A549 (cell line): ENCODE measurements at regions not wholly inside any gene's neighbourhood (a gene's known extent, or its start where the extent isn't known, plus 50 kb on each side); places are given as distances from the start of the nearest gene placed in this dataset.

Source experiments
- ATAC-seq, 2 experiments: fragments of 200-7000 bp in 1 of 2; fragments of >200 bp in 1 of 2; cut with Nextera tagmentation in 1 of 2; cut with Tn5 transposase in 1 of 2; 3 replicates each; pipeline versions ENCODE4 v1.8.0 to v1.9.1; 2018 to 2020; ENCODE audit warnings: mild to moderate bottlenecking in 1 of 2, moderate library complexity in 1 of 2
- CTCF ChIA-PET: fragments of 300-600 bp; sonication (Branson Sonifier 250); formaldehyde crosslinking; extraction: SDS; loops from one replicate; lab custom pipeline; 2021; ENCODE audit warnings: antibody characterized with exemption, inconsistent platforms; lab: Yijun Ruan, JAX
- POLR2A ChIA-PET: fragments of 350-600 bp; formaldehyde crosslinking; extraction: SDS; loops from one replicate; lab custom pipeline; 2021; ENCODE audit warnings: antibody characterized with exemption, inconsistent platforms; lab: Yijun Ruan, JAX
- DNase-seq, 2 experiments: peaks; one replicate each; pipeline versions ENCODE4 v3.0.0 to v3.0.0-alpha.2; 2011 to 2016; ENCODE audit warnings: low read depth in 1 of 2, low spot score in 1 of 2
- FAIRE-seq: peaks from 2 replicates; lab custom pipeline; 2011; peaks lifted over from hg19 to GRCh38; lab: Jason Lieb, UNC
- H3K27ac ChIP-seq, 2 experiments: fragments of >200 bp; sonication (Bioruptor Twin); formaldehyde crosslinking; 3 replicates each; pipeline ENCODE4 v1.5.1; 2016 to 2017
- H3K4me1 ChIP-seq: fragments of >200 bp; sonication (Bioruptor Twin); formaldehyde crosslinking; 3 replicates; pipeline ENCODE4 v1.6.1; 2016
- H3K4me2 ChIP-seq: fragments of >200 bp; sonication (Bioruptor Twin); formaldehyde crosslinking; 3 replicates; pipeline ENCODE4 v1.6.1; 2016
- H3K4me3 ChIP-seq: fragments of >200 bp; sonication (Bioruptor Twin); formaldehyde crosslinking; 3 replicates; pipeline ENCODE4 v1.5.1; 2016
- H3K9me3 ChIP-seq: fragments of >200 bp; sonication (Bioruptor Twin); formaldehyde crosslinking; 3 replicates; pipeline ENCODE4 v1.6.1; 2016
- CBX8 ChIP-seq: fragments of 200-600 bp; sonication (generic); IDR thresholded peaks from 2 replicates; pipeline ENCODE4 v1.6.1; 2016
- EHF ChIP-seq: fragments of 250-450 bp; sonication (Bioruptor Pico); IDR thresholded peaks from 2 replicates; pipeline ENCODE4 v1.5.0; 2020; ENCODE audit warnings: mild to moderate bottlenecking
- FOSB ChIP-seq: fragments of 250-450 bp; sonication (Bioruptor Pico); IDR thresholded peaks from 2 replicates; pipeline ENCODE4 v1.5.0; 2020; ENCODE audit warnings: mild to moderate bottlenecking, moderate library complexity
- FOSL2 ChIP-seq, 2 experiments: fragments of 450-650 bp in 1 of 2; fragments of >200 bp in 1 of 2; sonication (Bioruptor Twin) in 1 of 2; formaldehyde crosslinking; IDR thresholded peaks; 2 replicates each; pipeline versions ENCODE4 v1.5.0 to v1.6.1; 2016 to 2020; ENCODE audit warnings: mild to moderate bottlenecking in 1 of 2, moderate library complexity in 1 of 2
- HOXB13 ChIP-seq: fragments of 250-450 bp; sonication (Bioruptor Pico); IDR thresholded peaks from 2 replicates; pipeline ENCODE4 v1.5.0; 2020; ENCODE audit warnings: low read depth, mild to moderate bottlenecking, moderate library complexity
- JUN ChIP-seq, 2 experiments: fragments of >200 bp; sonication (Bioruptor Twin); formaldehyde crosslinking; IDR thresholded peaks; 2 replicates in 1 of 2; 3 replicates in 1 of 2; pipeline ENCODE4 v1.6.1; 2016 to 2017
- MAFK ChIP-seq: fragments of 450-650 bp; IDR thresholded peaks from 2 replicates; pipeline ENCODE4 v1.6.1; 2014; ENCODE audit not compliant: partially characterized antibody
- MYC ChIP-seq: IDR thresholded peaks from 2 replicates; pipeline ENCODE4 v1.6.1; 2012; ENCODE audit warnings: mild to moderate bottlenecking, inconsistent platforms, low read length, improper control_type of control experiment, borderline replicate concordance
- POLR2AphosphoS2 ChIP-seq: conservative IDR thresholded peaks from 2 replicates; pipeline ENCODE4 v1.6.1; 2012; ENCODE audit warnings: low read length, improper control_type of control experiment, inconsistent platforms
- RFX5 ChIP-seq: fragments of 450-650 bp; IDR thresholded peaks from 2 replicates; pipeline ENCODE4 v1.7.1; 2014; ENCODE audit warnings: antibody characterized with exemption, mild to moderate bottlenecking, moderate library complexity
- RNF2 ChIP-seq: fragments of 200-600 bp; sonication (generic); IDR thresholded peaks from 2 replicates; pipeline ENCODE4 v1.6.1; 2016; ENCODE audit warnings: low read depth, mild to moderate bottlenecking, antibody characterized with exemption, moderate library complexity, borderline replicate concordance
- TP53 ChIP-seq: fragments of 250-450 bp; sonication (Bioruptor Pico); IDR thresholded peaks from 2 replicates; pipeline ENCODE4 v1.5.0; 2021; ENCODE audit warnings: mild to moderate bottlenecking, moderate library complexity
- WGBS: methylation state at CpG from one replicate; pipeline ENCODE4 v1.1.6; 2017; ENCODE audit errors: missing lambda C conversion rate; 5-methylcytosine and 5-hydroxymethylcytosine counted together
- TF ChIP-seq, protein P1 (sequence below): fragments of 150-350 bp; IDR thresholded peaks from 2 replicates; pipeline ENCODE4 v1.6.1; 2014; ENCODE audit warnings: low read depth, mild to moderate bottlenecking, low read length
- TF ChIP-seq, protein P2 (sequence below): IDR thresholded peaks from 2 replicates; pipeline ENCODE4 v1.6.1; 2012
- TF ChIP-seq, protein P3 (sequence below): fragments of >200 bp; sonication (Bioruptor Twin); formaldehyde crosslinking; IDR thresholded peaks from 3 replicates; pipeline ENCODE4 v1.5.1; 2016
- TF ChIP-seq, protein P4 (sequence below): fragments of 200-600 bp; sonication (generic); IDR thresholded peaks from 2 replicates; pipeline ENCODE4 v1.6.1; 2016; ENCODE audit warnings: antibody characterized with exemption, mild to moderate bottlenecking, moderate library complexity
- TF ChIP-seq, protein P5 (sequence below): fragments of >200 bp; sonication (Bioruptor Twin); formaldehyde crosslinking; IDR thresholded peaks from 3 replicates; pipeline ENCODE4 v1.6.1; 2016

DNA sequence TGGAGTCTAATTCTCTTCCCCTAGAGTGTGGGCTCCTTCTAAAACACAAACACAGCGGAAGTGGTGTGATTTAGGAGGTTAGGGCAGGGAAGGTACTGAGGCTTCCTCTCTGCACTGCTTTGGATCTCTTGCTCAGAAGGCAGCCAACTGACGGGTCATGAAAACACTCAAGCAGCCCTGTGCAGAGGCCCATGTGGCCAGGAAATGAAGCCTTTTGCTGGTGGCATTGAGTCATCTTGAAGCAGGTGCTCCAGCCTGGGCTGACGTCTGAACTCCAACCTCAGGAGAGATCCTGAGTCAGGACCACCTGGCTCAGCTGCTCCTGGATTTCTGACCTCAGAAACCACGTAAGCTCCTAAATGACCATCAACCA lies 72.9 kb downstream of the MRM1 start:
- ChIA-PET POLR2A (no interaction called here), CTCF (interaction anchor here (1.3 to 2.6 kb wide), 4 partner anchors 9 to 48 kb away, joined by 3 to 8 read pairs (median 6); no protein-coding TSS in a partner anchor)
- ATAC-seq, result no peak
- no peak for FAIRE-seq
- H3K4me2 ChIP-seq, result no peak overlapping the region
- no peak overlapping the region for H3K4me3 ChIP-seq
- no peaks in the 10 kb centered on the region for H3K9me3 ChIP-seq
- DNase-seq, result no peak
- WGBS, result 52% methylated on average over 4 of the region's 4 CpGs
- H3K4me1 ChIP-seq, result no peaks in the 10 kb centered on the region
- TF ChIP-seq TP53 (no peak), RNF2 (no peak), FOSB (no peak), FOSL2 (IDR thresholded peaks at IDR 0.05) (no peak), FOSL2 (CRISPR knock-in tag; IDR thresholded peaks at IDR 0.05) (no peak), RFX5 (no peak), MAFK (no peak)
- TF ChIP-seq, protein P1, sequence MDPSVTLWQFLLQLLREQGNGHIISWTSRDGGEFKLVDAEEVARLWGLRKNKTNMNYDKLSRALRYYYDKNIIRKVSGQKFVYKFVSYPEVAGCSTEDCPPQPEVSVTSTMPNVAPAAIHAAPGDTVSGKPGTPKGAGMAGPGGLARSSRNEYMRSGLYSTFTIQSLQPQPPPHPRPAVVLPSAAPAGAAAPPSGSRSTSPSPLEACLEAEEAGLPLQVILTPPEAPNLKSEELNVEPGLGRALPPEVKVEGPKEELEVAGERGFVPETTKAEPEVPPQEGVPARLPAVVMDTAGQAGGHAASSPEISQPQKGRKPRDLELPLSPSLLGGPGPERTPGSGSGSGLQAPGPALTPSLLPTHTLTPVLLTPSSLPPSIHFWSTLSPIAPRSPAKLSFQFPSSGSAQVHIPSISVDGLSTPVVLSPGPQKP, result no peak
- TF ChIP-seq, protein P2, sequence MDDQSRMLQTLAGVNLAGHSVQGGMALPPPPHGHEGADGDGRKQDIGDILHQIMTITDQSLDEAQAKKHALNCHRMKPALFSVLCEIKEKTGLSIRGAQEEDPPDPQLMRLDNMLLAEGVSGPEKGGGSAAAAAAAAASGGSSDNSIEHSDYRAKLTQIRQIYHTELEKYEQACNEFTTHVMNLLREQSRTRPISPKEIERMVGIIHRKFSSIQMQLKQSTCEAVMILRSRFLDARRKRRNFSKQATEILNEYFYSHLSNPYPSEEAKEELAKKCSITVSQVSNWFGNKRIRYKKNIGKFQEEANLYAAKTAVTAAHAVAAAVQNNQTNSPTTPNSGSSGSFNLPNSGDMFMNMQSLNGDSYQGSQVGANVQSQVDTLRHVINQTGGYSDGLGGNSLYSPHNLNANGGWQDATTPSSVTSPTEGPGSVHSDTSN, result no peak
- H3K27ac ChIP-seq, result no peak overlapping the region

DNA sequence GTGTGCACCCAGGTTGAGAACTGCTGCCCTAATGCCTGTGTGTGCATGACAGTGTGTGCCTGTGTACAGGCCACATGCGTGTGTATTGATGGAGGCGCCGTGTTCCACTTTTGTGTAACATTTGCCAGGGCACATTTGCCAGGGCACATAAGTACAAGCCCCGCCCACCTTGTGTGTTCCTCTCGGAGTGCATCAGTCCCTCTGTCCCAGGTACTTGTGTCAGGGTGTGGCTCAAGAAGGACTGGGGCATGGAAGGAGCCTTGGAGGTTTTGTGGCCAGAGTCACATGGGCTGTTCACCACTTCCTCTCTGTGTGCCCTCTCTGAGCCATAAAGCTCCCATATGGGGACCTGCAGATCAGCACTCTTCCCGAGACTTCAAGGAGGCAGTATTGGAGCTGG lies 73.9 kb downstream of the MRM1 start:
- WGBS, result 47% methylated on average over 6 of the region's 6 CpGs
- Histone ChIP-seq H3K4me2 (no peak overlapping the region), H3K9me3 (no peaks in the 10 kb centered on the region), H3K4me3 (no peak overlapping the region), H3K27ac (no peak overlapping the region), H3K4me1 (no peaks in the 10 kb centered on the region)
- TF ChIP-seq, protein P3, sequence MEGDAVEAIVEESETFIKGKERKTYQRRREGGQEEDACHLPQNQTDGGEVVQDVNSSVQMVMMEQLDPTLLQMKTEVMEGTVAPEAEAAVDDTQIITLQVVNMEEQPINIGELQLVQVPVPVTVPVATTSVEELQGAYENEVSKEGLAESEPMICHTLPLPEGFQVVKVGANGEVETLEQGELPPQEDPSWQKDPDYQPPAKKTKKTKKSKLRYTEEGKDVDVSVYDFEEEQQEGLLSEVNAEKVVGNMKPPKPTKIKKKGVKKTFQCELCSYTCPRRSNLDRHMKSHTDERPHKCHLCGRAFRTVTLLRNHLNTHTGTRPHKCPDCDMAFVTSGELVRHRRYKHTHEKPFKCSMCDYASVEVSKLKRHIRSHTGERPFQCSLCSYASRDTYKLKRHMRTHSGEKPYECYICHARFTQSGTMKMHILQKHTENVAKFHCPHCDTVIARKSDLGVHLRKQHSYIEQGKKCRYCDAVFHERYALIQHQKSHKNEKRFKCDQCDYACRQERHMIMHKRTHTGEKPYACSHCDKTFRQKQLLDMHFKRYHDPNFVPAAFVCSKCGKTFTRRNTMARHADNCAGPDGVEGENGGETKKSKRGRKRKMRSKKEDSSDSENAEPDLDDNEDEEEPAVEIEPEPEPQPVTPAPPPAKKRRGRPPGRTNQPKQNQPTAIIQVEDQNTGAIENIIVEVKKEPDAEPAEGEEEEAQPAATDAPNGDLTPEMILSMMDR, result no peak
- TF ChIP-seq JUN (IDR thresholded peaks at IDR 0.05), result no peak
- TF ChIP-seq, protein P2, result no peak
- TF ChIP-seq EHF, result no peak
- TF ChIP-seq, protein P4, sequence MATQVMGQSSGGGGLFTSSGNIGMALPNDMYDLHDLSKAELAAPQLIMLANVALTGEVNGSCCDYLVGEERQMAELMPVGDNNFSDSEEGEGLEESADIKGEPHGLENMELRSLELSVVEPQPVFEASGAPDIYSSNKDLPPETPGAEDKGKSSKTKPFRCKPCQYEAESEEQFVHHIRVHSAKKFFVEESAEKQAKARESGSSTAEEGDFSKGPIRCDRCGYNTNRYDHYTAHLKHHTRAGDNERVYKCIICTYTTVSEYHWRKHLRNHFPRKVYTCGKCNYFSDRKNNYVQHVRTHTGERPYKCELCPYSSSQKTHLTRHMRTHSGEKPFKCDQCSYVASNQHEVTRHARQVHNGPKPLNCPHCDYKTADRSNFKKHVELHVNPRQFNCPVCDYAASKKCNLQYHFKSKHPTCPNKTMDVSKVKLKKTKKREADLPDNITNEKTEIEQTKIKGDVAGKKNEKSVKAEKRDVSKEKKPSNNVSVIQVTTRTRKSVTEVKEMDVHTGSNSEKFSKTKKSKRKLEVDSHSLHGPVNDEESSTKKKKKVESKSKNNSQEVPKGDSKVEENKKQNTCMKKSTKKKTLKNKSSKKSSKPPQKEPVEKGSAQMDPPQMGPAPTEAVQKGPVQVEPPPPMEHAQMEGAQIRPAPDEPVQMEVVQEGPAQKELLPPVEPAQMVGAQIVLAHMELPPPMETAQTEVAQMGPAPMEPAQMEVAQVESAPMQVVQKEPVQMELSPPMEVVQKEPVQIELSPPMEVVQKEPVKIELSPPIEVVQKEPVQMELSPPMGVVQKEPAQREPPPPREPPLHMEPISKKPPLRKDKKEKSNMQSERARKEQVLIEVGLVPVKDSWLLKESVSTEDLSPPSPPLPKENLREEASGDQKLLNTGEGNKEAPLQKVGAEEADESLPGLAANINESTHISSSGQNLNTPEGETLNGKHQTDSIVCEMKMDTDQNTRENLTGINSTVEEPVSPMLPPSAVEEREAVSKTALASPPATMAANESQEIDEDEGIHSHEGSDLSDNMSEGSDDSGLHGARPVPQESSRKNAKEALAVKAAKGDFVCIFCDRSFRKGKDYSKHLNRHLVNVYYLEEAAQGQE, result no peak
- no peak for TF ChIP-seq FOSB
- no peak for TF ChIP-seq HOXB13 (CRISPR knock-in tag)
- TF ChIP-seq, protein P5, sequence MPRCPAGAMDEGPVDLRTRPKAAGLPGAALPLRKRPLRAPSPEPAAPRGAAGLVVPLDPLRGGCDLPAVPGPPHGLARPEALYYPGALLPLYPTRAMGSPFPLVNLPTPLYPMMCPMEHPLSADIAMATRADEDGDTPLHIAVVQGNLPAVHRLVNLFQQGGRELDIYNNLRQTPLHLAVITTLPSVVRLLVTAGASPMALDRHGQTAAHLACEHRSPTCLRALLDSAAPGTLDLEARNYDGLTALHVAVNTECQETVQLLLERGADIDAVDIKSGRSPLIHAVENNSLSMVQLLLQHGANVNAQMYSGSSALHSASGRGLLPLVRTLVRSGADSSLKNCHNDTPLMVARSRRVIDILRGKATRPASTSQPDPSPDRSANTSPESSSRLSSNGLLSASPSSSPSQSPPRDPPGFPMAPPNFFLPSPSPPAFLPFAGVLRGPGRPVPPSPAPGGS, result no peak
- TF ChIP-seq RFX5, result no peak
- no peak for TF ChIP-seq CBX8
- TF ChIP-seq MYC, result no peak
- TF ChIP-seq POLR2AphosphoS2, result no peak
- POLR2A ChIA-PET, result no interaction called here
- FAIRE-seq (no peak), ATAC-seq (no peak), DNase-seq (no peak)
- CTCF ChIA-PET, result interaction anchor here (0.7 to 2.6 kb wide), 5 partner anchors 10 to 434 kb away, joined by 3 to 8 read pairs (median 5); no protein-coding TSS in a partner anchor
